ENCODE measurements at regions not wholly inside any gene's neighbourhood (a gene's known extent, or its start where the extent isn't known, plus 50 kb on each side); places are given as distances from the start of the nearest gene placed in this dataset.

DNA sequence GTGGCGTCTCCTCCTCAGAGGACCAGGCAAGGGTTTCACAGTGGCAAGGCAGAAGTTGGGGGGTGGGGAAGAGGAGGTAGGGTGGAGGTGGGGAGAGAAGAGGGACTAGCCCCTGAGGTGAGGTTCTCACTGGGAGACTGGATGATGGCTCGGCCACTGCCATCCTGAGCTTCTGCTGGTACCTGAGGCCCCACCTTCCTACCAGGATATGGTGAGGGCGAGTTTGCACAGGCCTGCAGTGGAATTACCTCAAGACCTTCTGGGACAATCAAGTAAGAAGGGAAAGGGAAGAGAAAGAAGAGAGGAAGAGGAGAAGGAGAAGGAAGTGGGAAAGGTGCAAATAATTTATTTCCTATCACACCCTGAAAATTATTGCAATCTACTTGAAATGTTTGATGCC lies 111.8 kb upstream of the GDF10 start:
- Histone ChIP-seq H3K9ac (ENCODE audit: low read length) (no peak overlapping the region), H3K9me3 (ENCODE audit: control extremely low read depth in 1 of 3, control insufficient read depth in 2 of 3, insufficient read depth in 1 of 3, low read length in 2 of 3) (no peaks in the 10 kb centered on the region), H3K79me2 (ENCODE audit: control insufficient read depth, insufficient read depth, low read length) (no peaks in the 10 kb centered on the region), H2AFZ (ENCODE audit: insufficient read depth, low read depth, low read length, poor library complexity, severe bottlenecking) (no peak overlapping the region), H3K4me3 (ENCODE audit: control extremely low read depth in 1 of 5, extremely low read depth in 1 of 5, insufficient read depth in 1 of 5, low read depth in 2 of 5, low read length in 4 of 5) (no peak overlapping the region), H3K36me3 (replicated peaks in 1 of 2; ENCODE audit: control extremely low read depth in 1 of 2, control insufficient read depth in 1 of 2, extremely low read depth in 1 of 2, insufficient read depth in 2 of 2, low read length in 1 of 2) (no peaks in the 10 kb centered on the region), H3K27me3 (replicated peaks in 1 of 4; ENCODE audit: control extremely low read depth in 1 of 4, control insufficient read depth in 3 of 4, insufficient read depth in 4 of 4, low read length in 3 of 4) (no peaks in the 10 kb centered on the region), H3K4me1 (ENCODE audit: control insufficient read depth in 2 of 2, insufficient read depth in 2 of 2, low read length in 2 of 2) (no peaks in the 10 kb centered on the region), H3K27ac (ENCODE audit: low read length in 2 of 2) (no peak overlapping the region), H4K20me1 (ENCODE audit: control insufficient read depth, insufficient read depth, low read length, poor library complexity, severe bottlenecking) (no peaks in the 10 kb centered on the region), H3K4me2 (replicated peaks; ENCODE audit: low read depth, low read length, poor library complexity, severe bottlenecking) (no peak overlapping the region)
- ATAC-seq (ENCODE audit: low read depth) (no peak), DNase-seq (no peak)
- Mint-ChIP-seq H3K27ac (no peak overlapping the region), H3K27me3 (no peaks in the 10 kb centered on the region), H3K4me1 (no peaks in the 10 kb centered on the region), H3K4me3 (no peak overlapping the region), H3K9me3 (ENCODE audit: insufficient read depth) (no peaks in the 10 kb centered on the region)
- TF ChIP-seq, protein P1, sequence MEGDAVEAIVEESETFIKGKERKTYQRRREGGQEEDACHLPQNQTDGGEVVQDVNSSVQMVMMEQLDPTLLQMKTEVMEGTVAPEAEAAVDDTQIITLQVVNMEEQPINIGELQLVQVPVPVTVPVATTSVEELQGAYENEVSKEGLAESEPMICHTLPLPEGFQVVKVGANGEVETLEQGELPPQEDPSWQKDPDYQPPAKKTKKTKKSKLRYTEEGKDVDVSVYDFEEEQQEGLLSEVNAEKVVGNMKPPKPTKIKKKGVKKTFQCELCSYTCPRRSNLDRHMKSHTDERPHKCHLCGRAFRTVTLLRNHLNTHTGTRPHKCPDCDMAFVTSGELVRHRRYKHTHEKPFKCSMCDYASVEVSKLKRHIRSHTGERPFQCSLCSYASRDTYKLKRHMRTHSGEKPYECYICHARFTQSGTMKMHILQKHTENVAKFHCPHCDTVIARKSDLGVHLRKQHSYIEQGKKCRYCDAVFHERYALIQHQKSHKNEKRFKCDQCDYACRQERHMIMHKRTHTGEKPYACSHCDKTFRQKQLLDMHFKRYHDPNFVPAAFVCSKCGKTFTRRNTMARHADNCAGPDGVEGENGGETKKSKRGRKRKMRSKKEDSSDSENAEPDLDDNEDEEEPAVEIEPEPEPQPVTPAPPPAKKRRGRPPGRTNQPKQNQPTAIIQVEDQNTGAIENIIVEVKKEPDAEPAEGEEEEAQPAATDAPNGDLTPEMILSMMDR (IDR thresholded peaks at IDR 0.05) = no peak
- TF ChIP-seq EZH2 (IDR thresholded peaks at IDR 0.05; ENCODE audit: borderline replicate concordance, insufficient read depth, low read depth, low read length, poor library complexity, severe bottlenecking) = no peak
- intact Hi-C loops (cut with micrococcal nuclease) = no loop called here
- CTCF ChIA-PET = no interaction called here
- whole genome bisulfite sequencing (ENCODE audit: insufficient coverage) = 93% methylated on average over 2 of the region's 3 CpGs
- POLR2A ChIA-PET = no interaction called here

DNA sequence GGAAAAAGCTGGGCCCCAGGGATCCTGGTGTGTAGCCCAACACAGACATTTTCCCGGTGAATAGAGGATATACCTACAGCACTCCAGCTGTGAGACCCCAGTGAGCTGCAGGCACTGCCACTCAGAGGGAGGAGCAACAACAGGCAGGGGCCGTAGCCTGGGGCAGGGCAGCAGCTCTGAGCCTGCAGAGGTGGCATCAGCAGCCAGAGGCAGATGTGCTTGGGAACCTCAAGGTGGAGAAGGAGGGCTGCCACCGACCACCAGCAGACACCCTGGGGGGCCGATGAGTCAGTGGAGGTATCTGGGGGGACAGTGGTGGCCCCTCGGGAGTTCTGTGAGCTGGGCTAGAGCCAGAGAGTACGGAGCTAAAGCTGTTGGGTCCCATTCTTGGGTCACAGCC lies 110.2 kb upstream of the GDF10 start:
- Histone ChIP-seq H3K9ac (ENCODE audit: low read length) (no peak overlapping the region), H3K4me1 (ENCODE audit: control insufficient read depth in 2 of 2, insufficient read depth in 2 of 2, low read length in 2 of 2) (no peaks in the 10 kb centered on the region), H3K9me3 (ENCODE audit: control extremely low read depth in 1 of 3, control insufficient read depth in 2 of 3, insufficient read depth in 1 of 3, low read length in 2 of 3) (no peaks in the 10 kb centered on the region), H3K27ac (ENCODE audit: low read length in 2 of 2) (no peak overlapping the region), H3K4me2 (replicated peaks; ENCODE audit: low read depth, low read length, poor library complexity, severe bottlenecking) (no peak overlapping the region), H3K36me3 (replicated peaks in 1 of 2; ENCODE audit: control extremely low read depth in 1 of 2, control insufficient read depth in 1 of 2, extremely low read depth in 1 of 2, insufficient read depth in 2 of 2, low read length in 1 of 2) (no peaks in the 10 kb centered on the region), H2AFZ (ENCODE audit: insufficient read depth, low read depth, low read length, poor library complexity, severe bottlenecking) (no peak overlapping the region), H3K79me2 (ENCODE audit: control insufficient read depth, insufficient read depth, low read length) (no peaks in the 10 kb centered on the region), H4K20me1 (ENCODE audit: control insufficient read depth, insufficient read depth, low read length, poor library complexity, severe bottlenecking) (no peaks in the 10 kb centered on the region), H3K27me3 (replicated peaks in 1 of 4; ENCODE audit: control extremely low read depth in 1 of 4, control insufficient read depth in 3 of 4, insufficient read depth in 4 of 4, low read length in 3 of 4) (no peaks in the 10 kb centered on the region), H3K4me3 (ENCODE audit: control extremely low read depth in 1 of 5, extremely low read depth in 1 of 5, insufficient read depth in 1 of 5, low read depth in 2 of 5, low read length in 4 of 5) (no peak overlapping the region)
- Mint-ChIP-seq H3K27ac (no peak overlapping the region), H3K27me3 (peaks cover 1% of the 10 kb centered on the region), H3K9me3 (ENCODE audit: insufficient read depth) (no peaks in the 10 kb centered on the region), H3K4me1 (no peaks in the 10 kb centered on the region), H3K4me3 (no peak overlapping the region)
- ChIA-PET CTCF (no interaction called here), POLR2A (no interaction called here)
- intact Hi-C loops (cut with micrococcal nuclease) = no loop called here
- no peak for DNase-seq
- ATAC-seq (ENCODE audit: low read depth) = no peak
- TF ChIP-seq EZH2 (IDR thresholded peaks at IDR 0.05; ENCODE audit: borderline replicate concordance, insufficient read depth, low read depth, low read length, poor library complexity, severe bottlenecking) = no peak
- TF ChIP-seq, protein P1 (IDR thresholded peaks at IDR 0.05) = no peak
- 88% methylated on average over 6 of the region's 6 CpGs for WGBS (ENCODE audit: insufficient coverage)
